NCI-H526 (cell line): ENCODE measurements at regions not wholly inside any gene's neighbourhood (a gene's known extent, or its start where the extent isn't known, plus 50 kb on each side); places are given as distances from the start of the nearest gene placed in this dataset.

Source experiments
- DNase-seq, 2 experiments: peaks; one replicate each; lab custom pipeline; 2025; lab: John Stamatoyannopoulos, UW

DNA sequence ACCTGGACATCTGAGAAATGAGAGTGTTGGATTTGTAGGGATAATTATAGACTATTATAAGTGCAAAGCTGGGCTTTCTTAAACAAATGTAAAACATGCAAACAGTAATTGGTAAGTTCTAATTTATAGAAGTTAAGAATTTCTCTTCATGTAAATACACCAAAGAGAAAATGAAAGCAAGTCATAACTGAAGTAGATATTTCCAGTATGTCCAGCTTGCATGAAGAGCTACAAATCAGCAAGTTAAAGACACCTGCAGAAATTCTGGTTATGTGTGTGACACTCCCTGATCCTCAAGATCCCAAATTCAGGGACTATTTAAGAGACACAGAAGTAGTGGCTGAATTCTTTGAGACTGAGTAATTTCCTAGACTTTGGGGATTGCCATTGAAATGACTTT is 308.9 kb downstream of the TLE4 start:
- DNase-seq, result no peak

DNA sequence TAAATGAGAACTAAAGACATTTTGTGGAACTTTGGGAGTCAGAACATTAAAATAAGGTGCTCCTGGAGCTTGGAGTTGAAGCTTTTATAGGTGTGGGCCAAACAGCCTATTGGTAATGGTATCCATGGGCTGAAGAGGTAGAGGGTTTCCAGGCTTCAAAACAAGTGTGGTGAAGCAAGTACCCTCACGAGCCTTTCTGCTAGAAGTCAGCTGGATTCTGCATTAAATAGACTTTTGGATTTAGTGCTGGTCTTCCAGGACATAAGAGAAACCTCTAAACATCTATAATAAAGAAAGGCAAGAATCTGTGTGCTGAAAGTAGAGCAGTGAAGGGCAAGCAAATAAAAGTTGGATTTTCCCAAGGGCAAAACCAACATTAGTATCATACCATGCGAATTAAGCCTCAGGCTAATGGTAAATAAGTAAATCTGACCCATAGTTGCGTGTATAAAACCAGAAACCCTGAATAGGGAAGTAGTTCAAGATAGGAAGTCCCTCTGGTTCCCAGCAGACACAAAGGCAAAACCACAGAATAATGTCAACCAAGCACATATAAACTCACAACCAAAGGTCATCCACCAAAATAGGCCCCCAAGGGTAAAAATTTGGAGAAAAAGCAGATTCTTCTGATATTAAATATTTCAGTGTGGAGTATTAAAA is 306.3 kb downstream of the TLE4 start:
- no peak for DNase-seq

DNA sequence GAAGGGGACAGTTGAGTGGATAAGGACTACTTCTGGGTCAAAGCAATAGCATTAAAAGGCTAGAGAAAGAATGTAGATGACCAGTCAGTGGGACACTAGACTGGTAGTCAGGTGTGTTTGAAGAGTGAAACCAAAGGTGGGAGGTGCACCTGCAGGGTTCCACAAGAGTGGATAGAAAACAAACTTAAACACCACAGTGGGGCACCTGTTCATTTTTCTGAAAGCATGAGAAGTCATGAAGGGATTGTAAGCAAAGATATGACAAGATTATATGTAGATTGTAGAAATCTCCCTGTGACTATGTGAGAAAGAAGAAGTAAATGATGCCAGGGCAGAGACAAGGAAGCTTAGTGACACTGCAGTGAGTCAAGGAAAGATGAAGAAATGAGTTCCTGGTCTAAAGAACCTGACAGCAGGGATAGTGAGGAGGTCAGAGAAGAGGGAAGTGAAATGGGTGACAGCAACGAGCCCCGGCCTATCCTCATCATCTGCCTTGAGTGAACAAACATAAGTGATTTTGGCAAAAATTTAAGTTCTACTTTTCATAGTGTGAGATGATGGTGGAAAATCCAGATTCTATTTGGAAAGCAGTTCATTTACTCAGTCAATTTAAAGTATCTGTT is 296.9 kb downstream of the TLE4 start:
- DNase-seq, result no peak

DNA sequence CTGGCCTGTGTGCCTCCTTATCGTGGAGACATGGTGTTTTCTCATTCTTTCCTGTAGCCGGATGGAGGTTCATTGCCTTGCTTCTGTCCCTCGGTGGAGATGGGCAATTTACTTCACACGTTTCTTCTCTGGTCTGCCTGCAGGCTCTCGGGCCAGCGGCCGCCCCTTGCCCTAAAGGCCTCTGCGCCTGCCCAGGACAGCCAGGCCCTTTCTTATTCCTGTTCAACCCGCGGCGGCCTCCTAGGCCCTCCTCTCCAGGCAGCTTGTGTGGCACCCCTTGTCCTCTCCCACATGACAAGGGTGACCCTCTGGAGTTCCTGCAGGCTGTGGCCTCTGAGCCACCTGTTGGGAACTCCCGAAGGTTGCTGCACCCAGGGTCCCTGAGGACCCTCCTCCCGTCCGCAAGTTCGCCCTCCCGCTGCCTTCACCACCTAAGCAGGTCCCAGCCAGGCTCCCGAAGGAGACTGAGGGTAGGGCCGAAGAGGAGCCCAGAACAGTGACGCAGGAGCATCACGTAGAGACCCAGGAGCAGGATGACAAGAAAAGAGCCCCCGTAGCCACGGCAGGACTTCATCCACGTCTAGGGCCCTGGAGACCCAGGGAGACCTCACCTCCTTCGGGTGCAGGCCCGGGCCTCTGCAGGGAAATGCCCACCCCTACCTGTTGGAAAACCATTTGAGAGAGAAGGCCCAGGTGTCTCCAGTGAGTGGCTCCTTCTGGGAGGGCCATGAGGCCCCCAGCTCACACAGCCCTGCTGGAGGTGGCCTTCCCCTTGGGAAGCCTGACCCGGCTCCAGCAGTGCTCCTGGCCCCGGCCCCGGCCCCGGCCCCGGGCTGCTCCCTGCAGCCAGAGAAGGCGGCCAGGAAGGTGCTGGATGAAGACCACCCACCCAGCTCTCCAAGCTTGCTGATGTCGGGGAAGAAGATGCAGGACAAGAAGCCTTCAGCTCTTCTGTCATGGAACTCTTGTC is 291.4 kb downstream of the TLE4 start:
- no peak for DNase-seq

DNA sequence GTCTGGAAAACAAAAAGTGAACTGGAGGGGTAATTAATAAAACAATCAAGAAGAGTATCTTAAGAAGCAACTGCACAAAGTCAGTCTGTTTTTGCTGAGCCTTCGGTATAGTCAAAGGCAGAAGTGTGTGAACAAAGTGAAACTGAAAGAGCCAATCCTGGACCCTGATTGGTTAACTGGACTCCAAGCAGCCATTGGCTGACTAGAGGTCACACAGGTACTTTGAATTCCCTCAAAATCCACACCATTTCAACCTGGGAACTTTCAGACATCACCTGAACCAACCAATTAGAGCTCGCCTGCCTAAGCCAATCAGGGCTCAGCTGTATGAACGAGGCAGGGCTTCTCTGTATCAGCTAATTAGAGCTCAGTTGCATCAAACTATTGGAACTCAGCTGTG is 286.7 kb downstream of the TLE4 start:
- no peak for DNase-seq

DNA sequence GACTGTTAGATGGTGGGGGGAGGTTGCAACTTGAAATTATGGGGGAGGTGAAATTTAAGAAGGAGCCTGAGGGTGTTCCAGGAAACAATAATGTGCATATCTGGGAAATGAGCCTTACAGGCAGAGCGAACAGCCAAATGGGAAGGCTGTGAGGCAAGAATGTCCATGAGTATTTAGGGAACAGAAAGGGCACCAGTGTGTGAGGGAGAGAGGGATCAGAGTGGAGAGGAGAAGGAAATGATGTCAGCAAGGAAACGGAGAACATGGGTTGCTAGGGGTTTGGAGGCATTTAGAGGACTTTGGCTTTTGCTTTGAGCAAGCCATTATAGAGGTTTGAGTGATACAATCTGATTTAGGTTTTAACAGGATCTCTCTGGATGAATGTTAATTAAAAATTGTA is 285.4 kb downstream of the TLE4 start:
- no peak for DNase-seq

DNA sequence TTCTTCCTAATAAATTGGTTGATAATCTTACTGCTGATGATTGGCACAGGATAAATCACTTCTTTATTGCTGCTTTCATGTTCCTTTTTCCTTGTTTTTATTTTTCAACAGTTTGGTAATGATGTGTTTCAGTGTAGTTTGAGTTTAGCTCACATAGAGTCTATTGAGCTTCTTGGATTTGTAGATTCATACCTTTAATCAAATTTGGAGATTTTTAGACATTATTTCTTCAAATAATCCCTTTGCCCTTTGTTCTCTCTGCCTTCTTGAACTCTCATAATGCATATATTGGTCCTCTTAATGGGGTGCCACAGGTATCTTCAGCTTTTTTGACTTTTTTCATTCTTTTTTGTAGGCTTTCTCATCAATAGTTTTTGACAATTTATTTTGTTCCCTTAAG is 275.3 kb downstream of the TLE4 start:
- no peak for DNase-seq

DNA sequence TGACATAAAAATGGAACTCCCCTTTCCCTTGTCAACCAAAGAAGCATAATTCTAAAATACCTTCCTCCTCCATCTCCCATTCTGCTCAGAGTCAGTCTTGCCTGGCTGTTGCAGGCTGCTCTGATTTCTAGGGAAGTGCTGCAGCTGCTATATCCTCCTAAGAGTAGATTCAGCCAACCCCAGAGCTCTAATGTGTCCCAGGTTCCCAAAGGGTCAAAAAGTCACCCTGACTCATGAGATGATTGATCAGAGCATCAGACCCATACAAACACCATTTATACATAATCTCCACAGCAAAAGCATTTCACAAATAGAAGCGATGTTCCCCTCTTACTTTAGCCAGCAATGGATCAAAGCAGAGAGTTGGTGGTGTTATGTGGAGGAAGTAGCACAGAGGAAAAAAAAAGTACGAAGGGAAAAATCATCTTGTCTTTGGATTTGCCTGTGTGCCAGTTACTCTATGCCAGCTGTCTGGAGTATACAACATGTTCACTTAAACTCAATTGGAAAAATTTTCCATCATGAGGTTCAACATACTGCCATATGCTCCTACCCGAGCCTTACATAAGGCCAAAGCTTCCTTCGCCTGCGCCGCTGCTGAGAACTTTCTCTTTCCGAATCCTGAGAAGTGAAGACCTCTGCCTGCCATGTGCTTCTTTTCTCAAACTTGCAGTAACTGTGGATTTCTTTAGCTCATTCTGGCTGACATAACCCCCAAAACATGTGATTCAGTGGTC is 258.0 kb downstream of the TLE4 start:
- DNase-seq, result no peak

DNA sequence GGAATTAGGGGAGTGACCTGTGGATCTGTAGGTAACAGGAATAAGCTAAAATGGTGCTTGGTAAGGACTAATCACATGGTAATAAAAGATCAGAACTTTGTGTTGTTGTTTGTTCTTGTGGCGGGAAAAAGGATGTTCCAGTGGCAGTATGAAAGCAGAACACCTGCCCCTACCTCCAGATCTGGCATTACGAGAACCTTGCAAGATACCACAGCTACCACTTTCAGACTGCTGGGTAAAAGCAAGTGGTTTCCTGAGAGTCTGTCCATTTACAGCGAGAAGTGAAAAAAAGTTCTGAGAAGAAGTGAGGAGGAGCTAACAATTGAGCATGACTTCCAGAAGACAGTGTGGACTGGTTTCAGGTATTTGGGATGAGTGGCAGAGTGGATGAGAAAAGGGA is 252.5 kb downstream of the TLE4 start:
- DNase-seq, result no peak

DNA sequence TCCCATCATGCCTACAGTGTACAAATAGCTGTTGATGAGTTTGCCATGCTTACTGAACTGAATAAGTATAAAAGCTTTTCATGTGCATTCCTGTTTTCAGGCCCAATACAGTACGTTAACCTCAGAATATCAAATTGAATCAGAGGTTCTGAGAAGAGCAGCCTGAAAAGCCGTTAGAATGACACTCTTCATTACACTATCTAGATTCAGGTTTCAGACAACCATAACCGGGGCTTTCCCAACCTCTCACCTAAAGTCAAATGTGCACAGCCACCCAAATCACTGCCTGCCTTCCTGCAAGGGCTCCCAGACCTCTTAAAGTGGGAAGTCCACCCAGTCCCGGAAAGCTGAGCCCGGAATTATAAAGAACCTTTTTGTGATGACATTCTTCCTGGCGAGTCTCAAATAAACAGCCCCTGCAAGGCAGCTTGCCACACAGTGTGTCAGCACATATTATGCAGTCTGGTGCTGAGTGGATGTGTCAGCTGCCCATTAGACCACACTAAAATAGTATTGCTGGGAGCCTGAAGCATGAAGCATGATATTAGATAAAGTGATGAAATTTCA is 245.8 kb downstream of the TLE4 start:
- no peak for DNase-seq

DNA sequence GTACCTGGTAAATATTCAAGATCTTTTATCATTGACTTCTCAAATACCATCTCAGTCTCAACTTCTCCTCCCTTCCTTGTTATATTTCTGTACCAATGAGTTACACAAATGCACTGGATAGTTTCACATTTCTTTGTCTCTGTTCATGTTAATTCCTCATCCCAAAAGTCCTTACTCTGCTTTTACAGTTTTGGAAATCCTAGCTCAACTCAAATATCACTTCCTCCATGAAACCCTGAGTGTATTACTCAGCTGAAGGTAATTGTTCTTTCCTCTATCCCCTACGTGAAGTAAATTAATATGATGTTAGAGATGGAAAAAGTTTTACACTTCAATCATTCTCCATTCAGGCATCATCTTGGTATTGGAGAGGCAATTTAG is 241.5 kb downstream of the TLE4 start:
- no peak for DNase-seq

DNA sequence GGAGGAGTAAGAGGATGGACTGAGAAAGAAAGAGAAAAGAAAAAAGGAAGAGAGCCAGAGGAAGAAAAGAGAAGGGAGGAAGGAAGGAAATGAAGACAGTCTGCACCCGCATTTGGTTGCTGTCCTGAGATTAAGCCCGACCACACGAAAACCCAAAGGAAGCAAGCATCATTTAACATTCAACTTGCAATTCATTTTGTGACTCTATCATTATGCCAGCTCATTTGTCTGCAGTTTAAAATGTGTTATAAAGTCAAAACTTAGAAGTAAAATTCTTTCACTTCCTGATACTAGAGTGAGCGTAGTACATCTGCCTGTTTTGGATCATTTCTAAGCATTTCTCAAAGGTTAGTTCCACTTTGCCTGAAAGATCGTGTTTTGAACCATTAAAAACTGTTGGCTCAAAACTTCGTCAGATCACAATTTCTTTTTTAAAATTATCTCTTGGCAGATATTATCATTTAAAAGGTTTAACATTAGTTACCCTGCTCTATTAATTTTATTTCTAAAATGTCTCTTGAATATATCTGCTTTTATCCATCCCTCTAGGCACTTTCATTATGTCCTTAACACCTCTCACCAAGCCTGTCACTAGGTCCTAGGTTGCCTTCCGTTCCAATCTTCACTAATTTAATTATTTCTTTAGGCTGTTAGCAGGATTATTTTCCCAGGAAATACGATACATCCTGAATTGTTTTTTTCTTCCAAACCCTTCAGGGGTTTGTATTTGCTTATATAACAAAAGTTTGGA is 240.9 kb downstream of the TLE4 start:
- no peak for DNase-seq

DNA sequence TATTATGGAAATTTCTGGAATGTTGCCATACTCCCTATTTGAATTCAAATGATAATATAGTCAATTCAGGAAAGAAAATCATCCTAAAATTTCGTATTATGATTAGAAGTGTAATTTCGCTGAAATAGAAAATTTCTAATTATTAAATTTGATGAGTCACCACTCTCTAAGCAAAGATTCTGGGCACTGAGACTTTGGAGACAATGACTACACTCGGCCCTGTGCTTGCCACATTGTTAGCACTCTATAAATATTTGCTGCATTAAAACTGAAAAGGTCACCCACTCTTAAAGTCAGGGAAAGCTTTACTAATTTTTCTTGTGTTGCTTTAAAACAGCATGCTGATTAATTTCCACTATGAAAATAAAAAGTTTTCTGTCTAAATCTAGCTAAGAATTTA is 240.3 kb downstream of the TLE4 start:
- DNase-seq, result no peak

DNA sequence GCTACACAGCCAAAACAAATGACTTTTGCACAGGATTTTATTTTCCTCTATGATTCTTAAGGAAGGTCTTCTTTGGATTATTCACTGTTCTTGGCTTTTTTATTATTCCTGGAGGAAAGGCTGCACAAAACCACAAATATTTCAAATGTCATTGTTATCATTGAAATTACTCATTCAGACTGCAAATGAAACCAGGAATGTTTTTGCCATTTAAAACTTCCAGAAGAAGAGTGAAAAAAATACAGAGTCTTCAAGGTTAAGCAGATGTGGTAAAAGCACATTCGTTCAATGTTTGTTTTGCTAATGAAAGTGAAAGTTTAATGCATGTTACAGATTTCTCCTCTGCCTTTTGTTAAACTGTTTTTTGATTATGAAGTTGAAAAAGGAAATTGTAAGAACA is 238.2 kb downstream of the TLE4 start:
- no peak for DNase-seq

DNA sequence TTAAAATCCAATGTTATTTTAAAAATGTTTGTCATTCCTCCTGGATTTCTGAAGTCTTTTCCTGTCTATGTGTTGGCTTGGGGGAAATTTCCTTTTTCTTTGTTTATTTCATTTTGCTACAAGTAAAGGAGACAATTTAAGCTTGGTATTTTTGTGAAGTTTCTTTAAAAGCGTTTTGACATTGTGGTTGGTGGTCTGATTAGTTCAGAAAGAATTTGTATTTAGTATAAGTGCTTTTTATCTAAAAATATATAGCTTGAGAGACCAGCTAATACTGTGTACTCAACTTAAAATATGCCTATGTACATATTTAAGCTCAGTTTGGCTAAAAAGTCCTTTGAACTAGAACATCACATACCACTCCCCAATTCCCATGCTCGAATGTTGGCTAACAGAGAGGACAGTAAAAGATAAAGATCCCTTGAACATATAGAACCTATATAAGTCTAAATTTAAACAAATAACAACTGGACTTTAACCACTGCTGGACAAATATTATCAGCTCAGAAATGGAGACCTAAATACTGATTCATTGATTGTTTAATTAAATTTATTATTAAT is 237.6 kb downstream of the TLE4 start:
- no peak for DNase-seq

DNA sequence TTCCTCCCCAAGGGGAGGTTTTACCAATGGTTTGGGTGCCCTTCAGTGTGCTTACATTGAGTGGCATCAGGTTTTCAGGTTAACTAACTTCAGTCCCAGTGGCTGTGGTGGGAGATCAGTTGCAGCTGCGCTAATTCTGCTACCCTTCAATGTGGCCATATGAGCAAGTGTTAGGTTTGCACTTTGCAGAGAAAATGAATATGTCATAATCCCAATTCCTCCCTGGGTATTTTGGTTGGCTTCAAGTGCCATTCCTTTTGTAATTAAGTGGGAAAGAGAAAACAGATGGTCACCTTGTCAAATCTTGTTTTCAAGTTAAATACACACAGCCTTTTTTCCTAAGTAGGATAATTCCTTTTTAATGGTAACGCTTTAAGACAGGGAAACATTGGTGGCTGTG is 236.2 kb downstream of the TLE4 start:
- no peak for DNase-seq

DNA sequence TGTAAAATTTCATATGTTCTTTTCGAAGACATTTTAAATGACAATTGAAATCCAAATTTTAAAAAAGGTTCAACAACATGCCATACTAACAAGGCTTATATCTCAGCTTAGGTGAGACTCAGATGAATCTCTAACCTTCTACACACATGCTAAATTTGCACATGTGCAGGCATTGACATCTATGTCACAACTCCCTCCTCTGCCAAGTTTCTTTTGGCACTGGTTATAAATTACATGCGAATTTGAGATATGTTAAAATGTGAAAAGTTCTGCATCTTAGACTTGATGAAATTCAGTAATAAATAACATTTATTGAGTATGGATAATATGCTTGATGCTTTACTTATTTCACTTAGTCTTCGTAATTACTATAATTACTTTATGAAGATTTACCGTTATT is 234.3 kb downstream of the TLE4 start:
- DNase-seq, result no peak

DNA sequence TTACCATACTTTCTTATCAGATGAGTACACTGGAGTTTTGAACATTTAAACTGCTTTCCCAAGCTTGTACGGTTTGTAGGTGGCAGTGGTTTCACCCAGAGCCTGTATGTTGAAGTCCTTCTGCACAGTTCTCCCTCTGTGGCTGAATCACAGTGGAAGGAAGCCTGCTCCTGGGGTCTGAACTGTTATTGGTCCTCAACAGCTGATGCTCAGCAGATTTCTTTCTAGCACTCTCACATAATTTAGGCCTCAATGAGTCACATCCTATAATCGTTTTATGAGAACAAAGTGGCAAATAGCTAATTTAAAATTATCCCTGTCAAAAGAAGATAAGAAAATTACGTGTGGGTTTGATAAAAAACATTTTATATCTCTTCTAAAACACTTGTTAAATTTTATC is 229.7 kb downstream of the TLE4 start:
- DNase-seq, result no peak

DNA sequence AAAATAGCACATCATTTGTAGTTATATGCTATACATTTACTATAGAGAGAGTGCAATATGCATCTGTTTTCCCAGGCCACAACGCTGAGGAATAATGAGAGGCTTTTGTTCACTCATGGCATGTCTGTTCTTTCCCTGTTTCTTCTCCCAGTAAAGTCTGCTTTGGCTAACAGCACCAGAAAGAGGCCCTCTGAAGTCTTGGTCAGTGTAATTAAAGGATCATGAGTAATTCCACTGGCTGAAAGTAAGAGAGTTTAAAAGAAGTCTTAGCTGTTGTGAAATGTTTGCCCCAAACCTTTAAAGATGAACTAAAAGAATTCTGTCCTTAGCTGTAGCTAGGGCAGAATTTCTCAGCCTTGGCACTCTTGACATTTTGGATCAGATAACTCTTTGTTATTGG is 228.8 kb downstream of the TLE4 start:
- DNase-seq, result no peak

DNA sequence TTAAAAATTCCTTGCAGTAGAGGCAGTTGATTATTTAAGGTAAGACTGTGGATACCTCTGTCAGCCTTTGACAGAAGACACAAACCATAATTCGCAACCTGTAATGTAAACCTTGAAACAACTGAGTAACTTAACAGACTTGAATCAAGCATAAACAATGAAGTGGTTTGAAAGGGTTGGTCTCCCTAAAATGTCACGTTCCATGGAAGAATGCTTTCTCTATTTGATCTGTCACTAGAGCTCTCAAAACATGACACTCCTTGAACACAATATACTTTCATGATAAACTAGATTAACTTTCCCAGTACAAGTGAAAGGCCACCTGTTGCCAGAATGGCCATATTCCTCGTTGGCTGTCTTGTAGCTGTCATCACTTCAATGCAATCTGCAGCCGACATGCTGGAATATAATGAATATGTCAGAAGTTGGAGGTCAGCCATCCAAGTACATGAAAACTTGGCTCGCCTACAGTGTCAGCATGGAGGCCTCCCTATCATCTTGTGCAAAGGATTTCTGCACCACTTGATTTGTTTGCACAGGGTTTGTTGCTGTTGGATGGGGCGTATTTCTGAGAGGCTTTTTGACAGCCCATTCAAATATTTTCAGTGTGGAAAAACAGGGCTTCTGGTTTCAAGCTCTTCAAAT is 228.0 kb downstream of the TLE4 start:
- DNase-seq, result no peak

DNA sequence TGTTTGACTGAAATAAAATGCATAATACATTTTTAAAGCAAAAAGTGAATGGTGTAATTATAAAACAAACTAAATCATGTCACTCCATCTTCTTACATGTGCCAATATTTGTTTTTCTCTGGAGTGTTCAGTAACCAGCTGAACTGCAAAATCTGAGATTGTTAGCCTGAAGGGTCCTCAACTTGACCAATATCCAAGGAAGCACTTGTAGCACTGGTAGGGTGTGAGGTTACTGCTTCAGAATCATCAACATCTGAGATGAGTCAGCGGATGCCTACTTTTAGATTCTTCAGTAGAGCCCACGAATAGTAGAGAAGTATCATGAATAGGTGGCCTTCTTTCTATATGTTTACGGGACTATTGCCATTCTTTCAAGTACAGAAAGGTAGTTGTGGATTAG is 226.7 kb downstream of the TLE4 start:
- DNase-seq, result no peak
